GM12873 (cell line): ENCODE measurements at regions not wholly inside any gene's neighbourhood (a gene's known extent, or its start where the extent isn't known, plus 50 kb on each side); places are given as distances from the start of the nearest gene placed in this dataset.

ENCODE experiments used
- CTCF ChIP-seq: IDR thresholded peaks from 2 replicates; pipeline ENCODE4 v1.5.1; 2012; ENCODE audit warnings: low read depth, mild to moderate bottlenecking, moderate library complexity, low read length, control low read depth; ENCODE audit not compliant: insufficient read depth; ENCODE audit errors: missing control alignments

GRCh38 chr18:2325933-2326332, 245.4 kb downstream of the METTL4 start:
- TF ChIP-seq CTCF, result no peak

GRCh38 chr18:2326999-2327398, 244.3 kb downstream of the METTL4 start:
- no peak for TF ChIP-seq CTCF

DNA sequence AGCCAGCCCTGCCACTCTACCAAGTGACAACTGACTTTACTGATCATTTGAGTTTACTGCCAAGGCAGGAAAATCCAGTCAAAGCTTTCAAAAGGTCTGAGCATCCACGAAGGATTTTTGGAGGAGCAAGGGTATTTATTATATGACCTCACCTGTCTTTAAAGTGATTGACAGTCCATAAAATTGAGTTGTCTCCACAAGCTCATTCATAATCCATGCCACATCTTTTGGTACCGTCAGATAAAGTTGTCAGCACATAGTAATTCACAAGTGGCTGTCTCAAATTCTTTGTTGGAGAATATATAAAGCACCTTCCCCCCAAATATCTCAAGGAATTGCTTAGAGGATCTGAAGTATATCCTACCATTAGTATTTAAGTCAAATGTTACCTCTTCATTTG, 240.5 kb downstream of the METTL4 start:
- no peak for TF ChIP-seq CTCF

DNA sequence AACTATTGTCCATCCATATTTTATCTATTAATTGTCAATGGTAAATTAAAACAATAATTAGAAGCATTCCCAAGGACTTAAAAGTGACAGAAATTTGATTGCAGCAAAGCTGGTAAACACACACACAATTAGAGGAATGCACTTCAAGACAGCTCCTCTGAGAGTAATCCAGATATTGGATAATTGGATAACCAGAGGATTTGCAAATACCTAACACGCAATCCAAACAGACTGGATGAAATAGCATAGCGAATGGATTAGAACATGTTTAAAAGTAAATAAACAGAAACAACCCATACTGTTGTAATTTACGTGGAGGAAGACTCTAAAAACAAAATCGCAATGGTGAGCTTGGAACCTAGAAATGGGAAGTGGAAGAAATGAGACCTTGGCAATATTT, 239.8 kb downstream of the METTL4 start:
- no peak for TF ChIP-seq CTCF

- TF ChIP-seq CTCF, result no peak
These were observed 234.5 kb downstream of the METTL4 start for GRCh38 chr18:2336690-2337392.

GRCh38 chr18:2337552-2338141, 233.7 kb downstream of the METTL4 start:
- TF ChIP-seq CTCF, result peak; percentile 81

- TF ChIP-seq CTCF, result no peak
These were observed 232.7 kb downstream of the METTL4 start for GRCh38 chr18:2338601-2339000.
